Ammon's horn (tissue), 1 donor: ENCODE measurements at regions not wholly inside any gene's neighbourhood (a gene's known extent, or its start where the extent isn't known, plus 50 kb on each side); places are given as distances from the start of the nearest gene placed in this dataset.
"Not testable (repeated sequence)": the region's sequence is repeated elsewhere in the genome, so short reads cannot be mapped to it uniquely, and the experiment has no call there.

ENCODE experiments used
- DNase-seq: peaks from one replicate; pipeline ENCODE4 v3.0.0-alpha.2; 2016; ENCODE audit warnings: low spot score

DNA sequence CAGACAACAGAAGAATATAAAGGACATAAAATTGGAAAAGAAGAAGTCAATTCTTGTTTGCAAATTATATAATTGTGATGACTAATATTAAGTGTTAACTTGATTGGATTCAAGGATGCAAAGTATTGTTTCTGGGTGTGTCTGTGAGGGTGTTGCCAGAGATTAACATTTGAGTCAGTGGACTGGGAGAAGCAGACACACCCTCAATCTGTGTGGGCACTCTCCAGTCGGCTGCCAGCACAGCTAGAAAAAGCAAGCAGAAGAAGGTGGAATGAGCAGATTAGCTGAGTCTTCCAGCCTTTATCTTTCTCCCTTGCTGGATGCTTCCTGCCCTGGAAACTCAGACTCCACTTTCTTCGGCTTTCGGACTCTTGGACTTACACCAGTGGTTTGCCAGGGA lies 51.7 kb downstream of the UBE2NL start:
- no peak for DNase-seq

DNA sequence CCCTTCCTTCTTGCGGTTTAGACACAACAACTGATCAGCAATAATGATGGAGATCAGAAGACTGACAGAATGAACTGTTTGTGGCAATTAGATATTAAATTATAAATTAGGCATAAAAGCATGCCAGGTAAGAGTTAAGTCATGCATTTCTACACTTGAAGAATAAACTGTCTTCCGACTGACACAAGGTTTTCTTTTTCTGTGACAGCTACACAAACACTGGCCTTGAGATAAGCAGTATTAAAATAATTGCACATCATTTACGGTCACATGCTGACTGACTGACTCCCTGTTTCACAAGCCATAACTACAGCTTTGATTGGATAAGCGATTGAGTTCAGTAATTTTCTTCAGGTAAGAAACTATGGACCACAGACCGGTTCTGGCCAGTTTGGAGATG lies 56.2 kb downstream of the UBE2NL start:
- no peak for DNase-seq

DNA sequence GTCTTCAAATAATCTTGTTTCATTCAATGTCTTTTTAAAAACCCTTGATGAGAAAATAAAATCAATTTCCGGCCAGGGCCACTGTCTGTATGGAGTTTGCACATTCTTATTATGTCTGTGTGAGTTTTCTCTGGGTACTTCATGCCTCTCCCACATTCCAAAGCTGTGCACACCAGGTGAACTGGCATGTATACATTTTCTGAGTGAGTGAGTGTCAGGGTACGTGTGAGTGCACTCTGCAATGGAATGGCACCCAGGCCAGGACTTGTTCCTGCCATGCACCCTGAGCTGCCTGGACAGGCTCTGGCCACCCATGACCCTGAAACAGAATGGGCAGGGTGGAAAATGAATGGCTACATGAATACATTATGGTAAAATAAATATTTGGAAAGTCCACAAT lies 61.3 kb downstream of the UBE2NL start:
- DNase-seq: no peak

DNA sequence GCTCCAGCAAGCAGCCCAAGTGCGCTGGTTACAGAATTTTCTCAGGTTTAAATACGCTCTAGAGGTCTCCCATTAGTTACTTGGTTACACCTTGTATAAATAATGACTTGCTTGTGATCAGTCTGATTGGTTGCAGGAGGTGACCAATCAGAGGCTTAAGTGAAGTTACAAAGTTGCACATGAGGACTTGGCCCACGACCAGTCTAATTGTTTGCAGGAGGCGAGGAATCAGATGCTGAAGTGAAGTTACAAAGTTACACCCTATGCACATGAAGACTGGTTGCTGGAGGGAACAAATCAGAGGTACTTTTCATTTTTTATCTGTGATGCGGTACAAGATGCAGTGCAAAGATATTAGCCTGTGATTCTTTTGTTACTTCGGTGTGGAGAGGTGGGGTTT lies 80.7 kb downstream of the UBE2NL start:
- DNase-seq: no peak

DNA sequence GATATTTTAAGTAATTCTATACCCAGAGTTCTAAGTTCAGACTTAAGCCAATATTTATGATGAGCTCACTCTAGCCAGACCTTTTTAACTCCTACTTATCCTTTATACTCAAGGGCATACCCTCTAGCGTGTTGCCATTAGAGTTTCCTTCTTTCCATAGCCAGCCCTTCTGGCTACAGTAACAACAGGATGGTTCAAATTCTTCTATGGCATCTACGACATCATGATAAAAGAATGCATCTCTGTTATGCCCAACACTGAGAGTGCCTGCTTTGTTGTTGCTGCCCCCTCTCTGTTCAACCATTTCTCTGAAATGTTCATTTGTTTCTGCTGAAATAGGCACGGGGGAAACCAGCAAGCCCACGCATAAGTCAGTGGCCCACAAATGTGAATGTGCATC lies 104.5 kb downstream of the UBE2NL start:
- no peak for DNase-seq

DNA sequence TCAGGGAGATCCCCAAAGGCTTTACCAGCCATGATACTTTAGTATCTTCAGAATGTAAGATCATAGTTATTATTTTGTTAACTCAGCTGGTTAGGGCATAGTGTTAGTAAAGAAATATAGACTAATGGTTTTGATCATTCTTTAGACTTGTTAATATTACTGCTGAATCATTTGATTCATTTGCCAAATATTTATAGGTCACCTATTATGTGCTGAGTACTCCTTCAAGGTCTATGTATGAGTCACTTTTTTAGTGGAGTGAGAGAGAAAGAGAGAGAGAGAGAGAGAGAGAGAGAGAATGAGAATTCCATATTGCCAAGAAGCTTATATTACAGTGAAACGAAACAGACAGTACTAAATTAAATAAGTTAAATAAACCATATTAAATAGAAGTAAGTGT lies 110.3 kb downstream of the UBE2NL start:
- no peak for DNase-seq

DNA sequence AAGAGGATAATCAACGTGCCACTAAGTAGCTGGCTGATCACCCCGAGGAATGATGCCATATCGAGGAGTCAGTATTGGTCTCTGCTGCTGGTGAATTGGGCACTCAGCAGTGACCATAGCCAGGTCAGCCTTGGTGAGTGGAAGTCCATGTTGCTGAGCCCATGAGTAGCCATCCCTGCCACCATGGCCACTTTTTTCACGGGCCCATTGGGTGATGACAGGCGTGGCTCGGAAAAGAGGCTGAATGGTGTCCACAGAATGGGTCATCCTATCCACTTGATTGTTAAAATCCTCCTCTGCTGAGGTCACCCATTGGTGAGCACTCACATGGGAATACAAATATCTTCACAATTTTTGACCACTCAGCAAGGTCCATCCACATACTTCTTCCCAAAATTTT lies 114.4 kb downstream of the UBE2NL start:
- no peak for DNase-seq

DNA sequence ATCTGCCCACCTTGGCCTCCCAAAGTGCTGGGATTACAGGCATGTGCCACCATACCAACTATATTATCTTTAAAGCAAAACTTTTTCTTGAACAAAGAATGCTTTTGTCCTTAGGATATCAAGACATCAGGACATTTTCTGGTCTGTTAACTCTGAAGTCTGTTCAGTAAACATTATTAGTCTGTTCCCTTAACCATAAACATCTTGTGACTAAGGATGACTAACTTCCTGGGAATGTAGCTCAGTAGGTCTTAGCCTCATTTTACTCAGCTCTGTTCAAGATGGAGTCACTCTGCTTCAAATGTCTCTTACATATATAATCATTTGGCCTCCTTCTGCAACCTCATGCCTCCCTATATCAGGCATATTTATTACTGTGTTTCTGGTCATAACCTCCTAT lies 122.9 kb downstream of the UBE2NL start:
- no peak for DNase-seq

DNA sequence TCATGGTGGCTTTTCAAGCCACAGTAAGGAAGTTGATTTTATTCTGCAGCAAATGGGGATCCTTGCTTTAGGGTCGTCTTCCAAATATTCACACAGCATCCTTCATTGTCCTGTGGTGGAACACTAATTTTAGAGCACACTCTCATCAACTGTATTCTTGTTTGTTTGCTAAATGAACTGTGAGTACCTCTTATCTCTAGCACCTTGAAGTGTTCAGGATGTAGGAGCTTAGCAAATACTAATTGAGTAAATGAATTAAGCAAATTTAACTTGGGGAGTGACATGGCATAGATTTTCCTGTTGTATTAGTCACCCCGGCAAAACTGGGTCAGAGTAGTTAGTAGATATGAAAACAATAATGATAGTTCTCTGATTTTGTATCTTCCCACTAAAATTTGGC lies 156.9 kb downstream of the UBE2NL start:
- DNase-seq: no peak

DNA sequence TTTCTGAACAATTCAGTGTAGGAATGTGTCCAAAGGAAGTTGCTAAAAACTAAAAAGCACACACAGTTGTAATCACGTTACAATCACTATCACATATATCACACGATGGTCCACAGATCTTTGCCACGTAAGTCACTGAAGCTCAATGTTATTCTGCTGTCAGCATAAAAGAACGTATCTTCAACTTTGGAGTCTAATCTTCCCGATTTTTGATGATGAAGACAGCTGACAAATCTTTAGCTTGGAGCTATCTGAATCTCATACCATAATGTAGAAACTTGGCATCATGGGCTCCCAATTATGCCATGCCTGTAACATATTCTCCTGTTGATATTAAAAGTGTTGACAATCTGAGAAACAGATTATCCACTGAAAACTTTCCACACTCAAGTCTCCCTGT lies 158.4 kb downstream of the UBE2NL start:
- DNase-seq: no peak

DNA sequence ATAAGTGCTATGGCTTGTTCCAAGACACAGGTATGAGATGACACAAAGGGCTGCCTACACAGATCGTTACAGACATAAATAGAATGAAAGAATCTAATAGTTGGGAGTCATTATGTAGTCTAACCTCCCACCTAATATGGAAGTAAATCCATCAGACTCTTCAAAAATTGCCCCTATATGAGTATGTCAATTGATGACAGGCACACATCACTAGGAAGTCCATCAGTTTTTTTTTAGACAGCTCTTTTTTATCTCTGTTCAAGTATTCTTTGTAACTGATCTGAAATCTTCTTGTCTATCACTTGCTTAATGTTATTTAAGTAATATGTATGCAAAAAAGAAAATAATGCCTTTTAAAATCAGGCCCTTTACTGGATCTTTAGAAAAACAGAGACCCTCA lies 191.6 kb downstream of the UBE2NL start:
- no peak for DNase-seq

DNA sequence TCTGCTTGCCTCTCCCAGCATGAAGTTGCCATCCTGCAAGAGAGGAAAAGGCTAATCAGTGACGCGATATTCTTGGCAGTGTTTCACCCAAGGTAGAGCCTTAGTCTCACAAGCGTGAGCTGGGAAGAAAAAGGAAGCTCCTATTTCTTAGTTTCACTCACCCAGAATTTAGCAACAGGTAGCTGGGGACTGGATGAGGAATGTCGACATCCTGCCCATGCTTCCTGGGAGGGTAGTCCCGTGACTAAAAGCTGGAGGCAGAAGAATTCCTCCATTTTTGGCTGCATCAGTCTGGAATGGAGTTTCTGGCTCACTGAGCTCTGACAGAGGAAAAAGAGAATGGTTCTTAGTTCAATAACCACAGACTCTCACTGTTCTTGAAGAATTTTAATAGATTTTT lies 198.4 kb downstream of the UBE2NL start:
- not testable (repeated sequence) for DNase-seq

DNA sequence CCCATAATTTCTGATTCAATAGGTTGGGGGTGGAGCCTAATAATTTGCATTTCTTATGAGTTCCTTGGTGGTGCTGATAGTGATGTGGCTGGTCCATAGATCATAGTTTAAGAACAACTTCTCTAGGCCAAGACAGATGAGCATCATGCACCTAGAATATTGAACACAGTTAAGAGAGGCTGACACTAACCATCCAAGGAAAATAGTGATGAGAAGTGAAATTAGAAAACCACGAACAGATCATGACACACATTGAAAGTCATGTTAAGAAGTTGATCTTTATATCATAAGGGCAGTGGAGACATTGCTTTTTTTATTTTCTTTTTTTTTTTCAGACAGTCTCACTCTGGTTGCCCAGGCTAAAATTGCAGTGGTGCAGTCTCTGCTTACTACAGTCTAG lies 205.8 kb downstream of the UBE2NL start:
- not testable (repeated sequence) for DNase-seq

DNA sequence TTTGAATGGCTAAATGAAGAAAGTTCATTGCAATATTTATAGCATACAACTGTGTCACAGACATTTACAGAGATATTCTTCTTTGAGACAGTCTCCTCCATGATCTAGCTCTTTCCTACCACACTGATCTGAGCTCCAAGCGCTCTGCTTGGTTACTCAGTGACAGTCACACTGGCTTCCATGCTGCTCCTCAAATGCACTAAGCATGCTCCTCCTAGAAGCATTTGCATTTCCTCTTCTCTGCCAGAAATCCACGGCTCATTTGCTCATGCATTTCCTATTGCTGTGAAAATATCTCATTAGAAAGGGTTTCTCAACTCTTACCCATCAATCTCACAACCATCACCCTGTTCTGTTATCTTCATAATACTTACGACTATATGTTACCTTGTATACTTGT lies 208.2 kb downstream of the UBE2NL start:
- DNase-seq: not testable (repeated sequence)

DNA sequence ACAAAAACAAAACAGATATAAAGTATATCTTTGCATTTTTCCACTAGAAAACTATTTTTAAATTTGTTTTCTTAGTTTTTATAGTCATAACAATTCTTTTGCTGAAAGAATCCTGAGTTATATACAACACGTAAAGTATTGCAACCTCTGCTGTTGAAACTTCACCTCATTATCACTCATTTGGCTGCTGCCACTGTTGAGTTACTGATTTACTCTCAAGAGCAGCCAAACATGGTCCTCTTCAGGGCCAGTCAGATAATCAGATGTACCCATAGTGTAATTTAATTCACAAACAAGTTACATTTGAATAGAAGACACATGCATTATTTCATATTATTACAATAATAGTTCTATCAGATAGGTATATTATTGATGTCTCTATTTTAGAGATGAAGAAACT lies 235.6 kb downstream of the UBE2NL start:
- not testable (repeated sequence) for DNase-seq

DNA sequence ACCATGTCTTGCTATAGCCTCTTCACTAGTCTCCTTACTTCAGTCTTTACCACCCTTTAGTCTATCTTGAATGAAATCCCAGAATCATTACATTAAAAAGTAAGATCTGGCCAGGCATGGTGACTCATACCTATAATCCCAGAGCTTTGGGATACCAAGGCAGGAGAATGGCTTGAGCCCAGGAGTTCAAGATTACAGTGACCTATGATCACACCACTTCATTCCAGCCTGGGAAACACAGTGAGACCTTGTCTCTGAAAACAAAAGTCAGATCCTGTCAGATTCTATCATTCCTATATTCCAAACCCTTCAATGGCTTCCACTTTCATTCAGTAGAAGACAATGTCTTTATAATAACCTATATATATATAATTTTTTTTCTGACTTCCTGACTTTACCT lies 237.7 kb downstream of the UBE2NL start:
- not testable (repeated sequence) for DNase-seq

DNA sequence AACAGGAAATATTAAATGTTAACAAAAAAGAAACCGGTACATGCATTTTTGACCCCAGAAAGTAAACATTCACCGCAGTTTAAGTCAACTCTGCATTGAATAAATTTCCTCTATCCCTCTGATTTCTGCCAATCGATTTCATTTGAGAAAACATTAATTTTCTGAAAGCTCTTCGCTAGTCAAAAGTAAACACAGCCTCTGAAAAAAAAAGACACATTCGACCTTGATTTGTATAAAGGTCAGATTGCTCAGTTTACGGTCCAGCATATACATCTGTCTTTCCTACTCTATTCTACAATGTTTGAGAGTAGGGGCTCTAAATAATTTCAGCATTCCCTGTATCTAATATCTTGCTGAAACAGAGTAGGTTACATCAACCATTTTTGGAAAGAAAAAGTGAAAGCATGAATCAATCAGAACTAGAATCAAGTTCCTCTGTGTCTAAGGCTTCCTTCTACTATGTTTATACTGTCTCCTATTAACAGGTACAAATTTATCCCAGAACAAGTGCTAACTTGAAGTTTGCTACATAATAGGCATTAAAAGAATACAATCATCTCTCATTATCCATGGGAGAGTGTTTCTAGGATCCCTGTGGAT lies 243.8 kb downstream of the UBE2NL start:
- not testable (repeated sequence) for DNase-seq

DNA sequence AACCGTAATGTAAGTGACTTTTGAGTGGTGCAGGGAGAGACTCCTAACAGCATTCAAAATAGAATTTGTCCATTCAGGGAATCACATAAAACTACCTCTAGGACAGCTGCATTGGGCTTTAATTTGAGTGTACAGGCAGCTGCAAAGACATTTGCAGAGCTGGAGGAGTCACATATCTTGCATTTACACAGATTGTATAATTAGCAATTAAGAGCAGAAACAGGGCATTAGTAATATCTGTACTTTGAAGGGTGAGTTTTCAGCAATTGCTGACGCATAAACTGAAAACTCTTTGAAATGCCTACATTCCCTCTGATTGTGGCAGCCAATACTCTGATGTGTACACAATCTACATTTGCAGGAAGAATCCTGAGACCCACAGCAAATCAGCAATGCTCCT lies 245.6 kb downstream of the UBE2NL start:
- not testable (repeated sequence) for DNase-seq

DNA sequence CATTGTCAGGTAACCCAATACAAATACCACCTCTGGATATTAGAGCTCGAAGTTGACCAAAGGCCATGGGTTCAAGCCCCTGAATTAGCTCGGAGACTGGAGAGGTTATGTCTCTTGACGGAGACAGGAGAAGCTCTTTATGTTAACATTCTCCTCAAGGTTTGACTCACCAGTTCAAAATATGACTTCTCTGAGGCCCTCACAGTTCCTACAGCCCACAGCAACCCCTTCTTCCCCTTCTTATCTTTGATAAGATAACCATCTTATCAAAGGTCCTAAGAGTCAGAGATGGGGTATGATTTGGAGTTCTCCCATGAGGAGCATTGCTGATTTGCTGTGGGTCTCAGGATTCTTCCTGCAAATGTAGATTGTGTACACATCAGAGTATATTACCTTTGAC lies 246.6 kb downstream of the UBE2NL start:
- not testable (repeated sequence) for DNase-seq

DNA sequence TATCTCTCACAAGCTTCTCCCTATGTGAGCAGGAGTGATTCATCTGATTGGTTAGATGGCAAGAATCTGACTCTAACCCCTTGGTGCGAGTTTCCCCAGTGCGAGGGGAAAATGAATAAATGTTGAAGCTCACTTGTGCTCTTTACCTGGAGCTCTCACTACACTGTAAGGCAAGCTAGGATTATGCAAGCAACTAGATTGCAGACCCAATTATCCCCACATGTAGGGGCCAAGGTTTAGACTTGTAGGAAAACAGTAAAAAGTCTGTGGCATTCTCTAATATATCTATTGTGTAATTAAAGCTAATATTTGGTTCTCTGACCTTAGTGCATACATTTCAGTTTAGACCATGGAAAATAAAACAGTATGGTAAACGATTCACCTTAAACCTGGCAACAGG lies 247.2 kb downstream of the UBE2NL start:
- DNase-seq: not testable (repeated sequence)

DNA sequence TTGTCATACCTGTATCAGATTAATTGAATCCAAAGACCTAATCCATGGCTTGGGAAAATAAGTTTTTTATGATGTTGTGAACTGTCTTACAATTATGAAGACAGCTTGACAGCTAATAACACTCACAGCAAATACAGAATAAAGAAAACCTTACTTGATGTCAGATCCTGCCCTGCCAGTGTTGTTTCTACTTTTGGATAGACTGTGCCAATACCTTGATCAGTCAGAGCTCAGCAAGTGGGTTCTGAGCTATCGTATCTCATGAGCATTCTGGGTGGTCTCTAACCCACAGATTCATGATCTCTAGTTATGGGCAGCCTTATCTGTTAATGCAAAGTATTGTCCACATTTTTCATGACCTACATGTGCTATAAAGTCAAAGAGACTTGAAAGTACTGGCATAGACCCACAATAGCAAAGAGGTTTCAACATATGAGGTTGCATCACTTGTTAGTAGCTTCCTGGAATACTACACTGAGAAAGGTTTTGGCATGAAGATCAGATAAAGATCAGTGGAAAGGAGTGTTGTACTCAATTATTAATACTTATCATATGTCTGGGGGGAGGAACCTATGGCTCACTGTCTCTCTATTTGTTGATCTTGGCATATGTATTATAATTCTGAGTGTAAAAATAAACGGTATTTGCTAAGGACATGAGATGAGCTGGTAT lies 250.7 kb downstream of the UBE2NL start:
- DNase-seq: not testable (repeated sequence)

DNA sequence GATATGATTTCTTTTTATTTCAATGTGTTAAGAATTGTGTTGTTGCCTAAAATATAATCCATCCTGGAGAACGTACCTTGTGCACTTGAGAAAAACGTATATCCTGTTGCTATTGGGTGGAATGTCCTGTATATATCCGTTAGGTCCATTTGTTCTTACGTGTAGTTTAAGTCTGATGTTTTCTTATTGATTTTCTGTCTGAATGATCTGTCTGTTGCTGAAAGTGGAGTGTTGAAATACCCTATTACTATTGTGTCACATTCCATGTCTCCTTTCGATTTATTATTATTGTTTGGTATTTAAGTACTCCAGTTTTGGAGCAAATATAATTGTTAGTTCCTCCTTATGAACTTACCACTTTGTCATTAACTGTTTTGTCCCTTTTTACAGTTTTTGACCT lies 270.6 kb downstream of the UBE2NL start:
- DNase-seq: not testable (repeated sequence)

DNA sequence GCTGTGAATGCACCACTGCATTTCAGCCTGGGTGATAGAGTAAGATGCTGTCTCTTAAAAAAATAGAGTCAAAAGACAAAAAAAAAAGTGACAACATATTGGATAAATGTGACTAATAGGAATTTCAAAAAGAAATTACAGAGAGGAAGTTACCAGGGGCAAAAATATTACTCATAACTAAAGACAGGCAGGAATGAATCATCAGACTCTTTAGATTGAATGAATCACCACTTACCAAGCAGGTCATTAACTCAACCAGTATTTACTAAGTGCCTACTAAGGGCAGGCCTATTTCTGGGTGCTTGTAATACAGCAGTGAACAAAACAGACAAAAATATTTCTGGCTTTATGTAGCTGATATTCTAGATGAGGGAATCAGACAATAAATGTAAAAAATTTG lies 301.3 kb downstream of the UBE2NL start:
- not testable (repeated sequence) for DNase-seq

DNA sequence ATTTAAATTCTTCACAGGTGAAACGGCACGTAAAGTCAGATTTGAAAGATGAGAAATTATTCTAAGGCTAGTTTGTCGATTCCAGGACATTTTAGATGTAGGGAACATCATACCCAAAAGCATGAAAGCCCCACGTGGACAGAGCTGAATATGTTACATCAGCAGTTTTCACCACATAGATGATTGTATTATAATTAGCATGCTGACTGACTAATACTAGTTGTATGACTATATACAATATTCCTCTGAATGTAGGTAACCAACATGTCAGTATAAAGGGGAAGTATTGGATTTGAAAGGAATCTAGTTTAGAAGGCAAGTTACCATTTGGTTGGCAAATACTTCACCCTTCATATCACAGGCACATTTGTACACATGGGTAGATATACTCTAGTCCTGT lies 304.6 kb downstream of the UBE2NL start:
- DNase-seq: not testable (repeated sequence)
